ENCODE measurements at regions not wholly inside any gene's neighbourhood (a gene's known extent, or its start where the extent isn't known, plus 50 kb on each side); places are given as distances from the start of the nearest gene placed in this dataset.

DNA sequence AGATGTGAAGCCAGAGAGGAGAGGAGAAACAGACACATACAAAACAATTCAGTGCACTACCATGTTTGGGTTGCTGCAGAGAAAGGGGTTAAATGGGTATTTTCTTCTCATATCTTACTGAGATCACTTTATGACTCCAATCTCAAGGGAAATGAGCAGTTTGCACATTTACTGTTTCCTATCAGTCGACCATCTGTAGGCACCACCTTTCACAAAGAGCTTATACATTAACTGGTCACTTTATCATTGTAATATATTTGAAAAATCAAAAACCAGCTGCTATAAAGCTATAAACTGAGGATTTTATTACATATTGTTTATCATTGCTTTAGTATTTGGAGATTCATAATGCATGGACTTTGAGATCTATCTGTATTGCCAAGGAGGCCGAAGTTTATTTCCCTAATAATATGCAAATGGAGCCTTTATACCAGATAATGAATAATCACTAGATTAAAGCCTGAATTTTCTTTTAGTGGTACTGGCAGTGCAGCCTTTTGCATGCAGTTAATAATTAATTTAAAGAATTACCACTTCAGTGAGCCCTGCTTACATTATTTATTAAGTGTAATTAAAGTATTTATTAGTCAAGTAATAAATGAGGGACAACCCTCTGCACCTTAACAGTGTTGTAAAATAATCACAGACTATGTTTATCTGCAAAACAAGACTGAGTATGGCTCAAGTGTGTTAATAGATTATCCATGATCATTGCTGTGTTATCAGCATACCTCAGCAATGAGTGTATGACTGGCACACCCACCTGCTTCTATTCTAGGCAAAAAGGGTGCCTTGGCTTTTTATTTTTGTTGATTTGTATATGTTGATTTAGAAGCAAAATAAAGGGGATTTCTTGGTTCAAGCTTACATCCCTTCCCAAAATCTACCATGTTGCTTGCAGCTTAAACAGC is 167.7 kb upstream of the SLC14A2 start:
- DNase-seq (ENCODE audit: low read depth, low spot score) (no peak), FAIRE-seq (no peak)
- BruUV-seq (replicated peaks): no TSS peak
- no peak overlapping the region for H3K4me2 ChIP-seq (ENCODE audit: insufficient read depth, low read length)
- H3K4me3 ChIP-seq (replicated peaks in 1 of 3; ENCODE audit: insufficient read depth in 1 of 3, low read depth in 1 of 3, low read length in 3 of 3): no peak overlapping the region
- H3K36me3 ChIP-seq (ENCODE audit: control insufficient read depth in 2 of 2, extremely low read depth in 1 of 2, insufficient read depth in 2 of 2, low read length in 2 of 2): no peaks in the 10 kb centered on the region
- H3K27ac ChIP-seq (ENCODE audit: insufficient read depth, low read depth, low read length): no peak overlapping the region
- H3K9me1 ChIP-seq (replicated peaks; ENCODE audit: control insufficient read depth, extremely low read depth, insufficient read depth, low read length): no peaks in the 10 kb centered on the region
- no peaks in the 10 kb centered on the region for H3K9me3 ChIP-seq (replicated peaks; ENCODE audit: control insufficient read depth, insufficient read depth, low read length)
- dilution Hi-C loops (cut with MboI; ENCODE audit: extremely low pct_ligation_motif_present, low sequenced_read_pairs) (no loop called here), intact Hi-C loops (cut with micrococcal nuclease) (no loop called here)
- no peak overlapping the region for H3K9ac ChIP-seq (replicated peaks; ENCODE audit: extremely low read depth, insufficient read depth, low read length)
- CTCF ChIA-PET: no interaction called here
- H3K27me3 ChIP-seq (ENCODE audit: control insufficient read depth in 2 of 2, insufficient read depth in 2 of 2, low read length in 2 of 2): no peaks in the 10 kb centered on the region
- POLR2A ChIA-PET: no interaction called here
- H4K20me1 ChIP-seq (replicated peaks; ENCODE audit: control insufficient read depth, extremely low read depth, insufficient read depth, low read length): no peaks in the 10 kb centered on the region
- TF ChIP-seq, protein P1, sequence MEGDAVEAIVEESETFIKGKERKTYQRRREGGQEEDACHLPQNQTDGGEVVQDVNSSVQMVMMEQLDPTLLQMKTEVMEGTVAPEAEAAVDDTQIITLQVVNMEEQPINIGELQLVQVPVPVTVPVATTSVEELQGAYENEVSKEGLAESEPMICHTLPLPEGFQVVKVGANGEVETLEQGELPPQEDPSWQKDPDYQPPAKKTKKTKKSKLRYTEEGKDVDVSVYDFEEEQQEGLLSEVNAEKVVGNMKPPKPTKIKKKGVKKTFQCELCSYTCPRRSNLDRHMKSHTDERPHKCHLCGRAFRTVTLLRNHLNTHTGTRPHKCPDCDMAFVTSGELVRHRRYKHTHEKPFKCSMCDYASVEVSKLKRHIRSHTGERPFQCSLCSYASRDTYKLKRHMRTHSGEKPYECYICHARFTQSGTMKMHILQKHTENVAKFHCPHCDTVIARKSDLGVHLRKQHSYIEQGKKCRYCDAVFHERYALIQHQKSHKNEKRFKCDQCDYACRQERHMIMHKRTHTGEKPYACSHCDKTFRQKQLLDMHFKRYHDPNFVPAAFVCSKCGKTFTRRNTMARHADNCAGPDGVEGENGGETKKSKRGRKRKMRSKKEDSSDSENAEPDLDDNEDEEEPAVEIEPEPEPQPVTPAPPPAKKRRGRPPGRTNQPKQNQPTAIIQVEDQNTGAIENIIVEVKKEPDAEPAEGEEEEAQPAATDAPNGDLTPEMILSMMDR (IDR thresholded peaks at IDR 0.05; ENCODE audit: extremely low read depth in 1 of 2, insufficient read depth in 1 of 2, low read depth in 1 of 2, low read length in 2 of 2): no peak
- TF ChIP-seq, protein P2, sequence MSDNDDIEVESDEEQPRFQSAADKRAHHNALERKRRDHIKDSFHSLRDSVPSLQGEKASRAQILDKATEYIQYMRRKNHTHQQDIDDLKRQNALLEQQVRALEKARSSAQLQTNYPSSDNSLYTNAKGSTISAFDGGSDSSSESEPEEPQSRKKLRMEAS (IDR thresholded peaks at IDR 0.05; ENCODE audit: insufficient read depth, insufficient read length): no peak
- TF ChIP-seq POLR2A (IDR thresholded peaks at IDR 0.05; ENCODE audit: low read depth, low read length) (no peak), EZH2 (IDR thresholded peaks at IDR 0.05; ENCODE audit: borderline replicate concordance, low read depth, low read length, severe bottlenecking) (no peak), GATA2 (IDR thresholded peaks at IDR 0.05; ENCODE audit: insufficient read depth, insufficient read length, low read depth, low read length) (no peak), JUN (IDR thresholded peaks at IDR 0.05; ENCODE audit: borderline replicate concordance, insufficient read depth, insufficient read length, low read depth) (no peak), MYC (IDR thresholded peaks at IDR 0.05; ENCODE audit: low read depth, low read length) (no peak), FOS (IDR thresholded peaks at IDR 0.05; ENCODE audit: borderline replicate concordance, insufficient read depth, low read length) (no peak), POLR2AphosphoS5 (IDR thresholded peaks at IDR 0.05; ENCODE audit: insufficient read depth, low read depth, low read length) (no peak)
- no peak overlapping the region for H2AFZ ChIP-seq (ENCODE audit: low read depth, low read length)
- H3K4me1 ChIP-seq (ENCODE audit: control insufficient read depth, extremely low read depth, insufficient read depth, low read length): no peaks in the 10 kb centered on the region
- H3K79me2 ChIP-seq (ENCODE audit: control insufficient read depth, insufficient read depth, low read length): no peaks in the 10 kb centered on the region

All from endothelial cell of umbilical vein (primary cell).